ENCODE measurements at regions not wholly inside any gene's neighbourhood (a gene's known extent, or its start where the extent isn't known, plus 50 kb on each side); places are given as distances from the start of the nearest gene placed in this dataset.

- no peak for TF ChIP-seq CTCF (IDR thresholded peaks at IDR 0.05)
- TF ChIP-seq POLR2A (IDR thresholded peaks at IDR 0.05), result no peak
Observed at GRCh38 chr14:62451221-62451620, 594.0 kb downstream of the KCNH5 start.
